ENCODE measurements at regions not wholly inside any gene's neighbourhood (a gene's known extent, or its start where the extent isn't known, plus 50 kb on each side); places are given as distances from the start of the nearest gene placed in this dataset.

- TF ChIP-seq POLR2A (IDR thresholded peaks at IDR 0.05) = no peak
- TF ChIP-seq, protein P1, sequence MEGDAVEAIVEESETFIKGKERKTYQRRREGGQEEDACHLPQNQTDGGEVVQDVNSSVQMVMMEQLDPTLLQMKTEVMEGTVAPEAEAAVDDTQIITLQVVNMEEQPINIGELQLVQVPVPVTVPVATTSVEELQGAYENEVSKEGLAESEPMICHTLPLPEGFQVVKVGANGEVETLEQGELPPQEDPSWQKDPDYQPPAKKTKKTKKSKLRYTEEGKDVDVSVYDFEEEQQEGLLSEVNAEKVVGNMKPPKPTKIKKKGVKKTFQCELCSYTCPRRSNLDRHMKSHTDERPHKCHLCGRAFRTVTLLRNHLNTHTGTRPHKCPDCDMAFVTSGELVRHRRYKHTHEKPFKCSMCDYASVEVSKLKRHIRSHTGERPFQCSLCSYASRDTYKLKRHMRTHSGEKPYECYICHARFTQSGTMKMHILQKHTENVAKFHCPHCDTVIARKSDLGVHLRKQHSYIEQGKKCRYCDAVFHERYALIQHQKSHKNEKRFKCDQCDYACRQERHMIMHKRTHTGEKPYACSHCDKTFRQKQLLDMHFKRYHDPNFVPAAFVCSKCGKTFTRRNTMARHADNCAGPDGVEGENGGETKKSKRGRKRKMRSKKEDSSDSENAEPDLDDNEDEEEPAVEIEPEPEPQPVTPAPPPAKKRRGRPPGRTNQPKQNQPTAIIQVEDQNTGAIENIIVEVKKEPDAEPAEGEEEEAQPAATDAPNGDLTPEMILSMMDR (IDR thresholded peaks at IDR 0.05) = no peak
Measured at GRCh38 chr18:38539856-38540255, 974.3 kb upstream of the CELF4 start.
